OCI-LY1 (cell line): ENCODE measurements at regions not wholly inside any gene's neighbourhood (a gene's known extent, or its start where the extent isn't known, plus 50 kb on each side); places are given as distances from the start of the nearest gene placed in this dataset.

ENCODE experiments used
- H2AFZ ChIP-seq: fragments of 200-600 bp; sonication (generic), shearing (Covaris generic); 2 replicates; pipeline ENCODE4 v1.6.0; 2014; ENCODE audit warnings: antibody characterized with exemption, mild to moderate bottlenecking, low read length
- H3F3A ChIP-seq: fragments of 200-600 bp; sonication (generic), shearing (Covaris generic); 2 replicates; pipeline ENCODE4 v1.6.0; 2014; ENCODE audit warnings: mild to moderate bottlenecking, antibody characterized with exemption, low read length, moderate library complexity; ENCODE audit not compliant: insufficient read depth
- H3K27ac ChIP-seq: fragments of 200-600 bp; sonication (generic); 2 replicates; pipeline ENCODE4 v1.5.1; 2014; ENCODE audit warnings: low read length, mixed run types, mild to moderate bottlenecking, low read depth; ENCODE audit not compliant: poor library complexity, severe bottlenecking
- H3K27me3 ChIP-seq: fragments of 200-600 bp; sonication (generic); 2 replicates; pipeline ENCODE4 v1.6.0; 2014; ENCODE audit warnings: antibody characterized with exemption, mild to moderate bottlenecking, low read length, moderate library complexity; ENCODE audit not compliant: insufficient read depth
- H3K36me3 ChIP-seq: fragments of 200-600 bp; sonication (generic); 2 replicates; pipeline ENCODE4 v1.6.1; 2014; ENCODE audit warnings: mild to moderate bottlenecking, antibody characterized with exemption, low read length, moderate library complexity, mixed read lengths; ENCODE audit not compliant: insufficient read depth
- H3K4me1 ChIP-seq: fragments of 200-600 bp; sonication (generic); 2 replicates; pipeline ENCODE4 v1.5.1; 2014; ENCODE audit warnings: mild to moderate bottlenecking, low read length, moderate library complexity; ENCODE audit not compliant: insufficient read depth, severe bottlenecking
- H3K4me2 ChIP-seq: fragments of 200-600 bp; sonication (generic), shearing (Covaris generic); 2 replicates; pipeline ENCODE4 v1.6.1; 2014; ENCODE audit warnings: low read length
- H3K4me3 ChIP-seq: fragments of 200-600 bp; sonication (generic); 2 replicates; pipeline ENCODE4 v1.5.1; 2014; ENCODE audit warnings: low read length, low read depth, mild to moderate bottlenecking, mixed read lengths; ENCODE audit not compliant: poor library complexity, severe bottlenecking
- H3K79me2 ChIP-seq: fragments of 200-600 bp; shearing (Covaris generic); 2 replicates; pipeline ENCODE4 v1.6.1; 2016; ENCODE audit warnings: mixed run types, low read length, mixed read lengths; ENCODE audit not compliant: insufficient read depth
- H3K9ac ChIP-seq: fragments of 200-600 bp; sonication (generic), shearing (Covaris generic); 2 replicates; pipeline ENCODE4 v1.6.1; 2014; ENCODE audit warnings: mild to moderate bottlenecking, low read length, mixed read lengths
- H3K9me2 ChIP-seq: fragments of 200-600 bp; sonication (generic), shearing (Covaris generic); 2 replicates; pipeline ENCODE4 v1.6.1; 2014; ENCODE audit warnings: low read depth, mild to moderate bottlenecking, low read length, mixed read lengths
- H3K9me3 ChIP-seq: fragments of 200-600 bp; shearing (Covaris generic); 2 replicates; pipeline ENCODE4 v1.6.1; 2014; ENCODE audit warnings: low read length, mixed read lengths
- H4K20me1 ChIP-seq: fragments of 200-600 bp; sonication (generic), shearing (Covaris generic); 2 replicates; pipeline ENCODE4 v1.6.0; 2016; ENCODE audit warnings: mild to moderate bottlenecking, low read length; ENCODE audit not compliant: insufficient read depth
- EZH2 ChIP-seq: fragments of 200-600 bp; sonication (generic), shearing (Covaris generic); IDR thresholded peaks from 2 replicates; pipeline ENCODE4 v1.8.0; 2017; ENCODE audit warnings: borderline replicate concordance, mixed run types, mild to moderate bottlenecking, antibody characterized with exemption, low read length, moderate library complexity, mixed read lengths
- TF ChIP-seq, protein P1 (sequence below): fragments of 200-600 bp; sonication (generic), shearing (Covaris generic); IDR thresholded peaks from 2 replicates; pipeline ENCODE4 v1.5.1; 2017; ENCODE audit warnings: mild to moderate bottlenecking, antibody characterized with exemption, low read length, moderate library complexity, mixed read lengths

DNA sequence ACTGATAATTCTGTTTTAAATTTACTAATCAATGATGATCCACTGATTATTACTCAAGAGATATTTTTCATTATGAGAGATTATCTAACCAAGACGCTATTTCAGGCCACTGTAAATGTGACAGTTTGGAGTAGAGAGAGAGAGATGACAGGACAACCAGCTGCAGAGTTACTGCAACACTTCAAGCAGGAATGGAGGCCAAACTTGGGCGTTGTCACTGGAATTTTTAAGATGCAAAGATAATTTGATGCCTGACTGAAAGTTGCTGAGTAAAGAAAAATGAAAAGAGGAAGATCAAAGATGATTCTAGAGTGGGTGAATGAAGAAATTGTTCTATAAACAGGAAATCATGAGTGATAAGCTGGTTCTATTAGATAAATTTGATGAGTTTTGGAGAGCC is 1302.1 kb upstream of the TMEFF2 start:
- H3K27me3 ChIP-seq: no peaks in the 10 kb centered on the region
- H3K4me3 ChIP-seq: no peak overlapping the region
- H3K27ac ChIP-seq: no peak overlapping the region
- no peaks in the 10 kb centered on the region for H3K79me2 ChIP-seq
- H2AFZ ChIP-seq: no peak overlapping the region
- no peak overlapping the region for H3K9ac ChIP-seq
- no peaks in the 10 kb centered on the region for H3K9me2 ChIP-seq
- no peak overlapping the region for H3K4me2 ChIP-seq
- H3F3A ChIP-seq: no peaks in the 10 kb centered on the region
- no peak for TF ChIP-seq EZH2
- TF ChIP-seq, protein P1, sequence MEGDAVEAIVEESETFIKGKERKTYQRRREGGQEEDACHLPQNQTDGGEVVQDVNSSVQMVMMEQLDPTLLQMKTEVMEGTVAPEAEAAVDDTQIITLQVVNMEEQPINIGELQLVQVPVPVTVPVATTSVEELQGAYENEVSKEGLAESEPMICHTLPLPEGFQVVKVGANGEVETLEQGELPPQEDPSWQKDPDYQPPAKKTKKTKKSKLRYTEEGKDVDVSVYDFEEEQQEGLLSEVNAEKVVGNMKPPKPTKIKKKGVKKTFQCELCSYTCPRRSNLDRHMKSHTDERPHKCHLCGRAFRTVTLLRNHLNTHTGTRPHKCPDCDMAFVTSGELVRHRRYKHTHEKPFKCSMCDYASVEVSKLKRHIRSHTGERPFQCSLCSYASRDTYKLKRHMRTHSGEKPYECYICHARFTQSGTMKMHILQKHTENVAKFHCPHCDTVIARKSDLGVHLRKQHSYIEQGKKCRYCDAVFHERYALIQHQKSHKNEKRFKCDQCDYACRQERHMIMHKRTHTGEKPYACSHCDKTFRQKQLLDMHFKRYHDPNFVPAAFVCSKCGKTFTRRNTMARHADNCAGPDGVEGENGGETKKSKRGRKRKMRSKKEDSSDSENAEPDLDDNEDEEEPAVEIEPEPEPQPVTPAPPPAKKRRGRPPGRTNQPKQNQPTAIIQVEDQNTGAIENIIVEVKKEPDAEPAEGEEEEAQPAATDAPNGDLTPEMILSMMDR: no peak
- no peaks in the 10 kb centered on the region for H3K9me3 ChIP-seq
- no peaks in the 10 kb centered on the region for H3K36me3 ChIP-seq
- no peaks in the 10 kb centered on the region for H4K20me1 ChIP-seq
- H3K4me1 ChIP-seq: no peaks in the 10 kb centered on the region

DNA sequence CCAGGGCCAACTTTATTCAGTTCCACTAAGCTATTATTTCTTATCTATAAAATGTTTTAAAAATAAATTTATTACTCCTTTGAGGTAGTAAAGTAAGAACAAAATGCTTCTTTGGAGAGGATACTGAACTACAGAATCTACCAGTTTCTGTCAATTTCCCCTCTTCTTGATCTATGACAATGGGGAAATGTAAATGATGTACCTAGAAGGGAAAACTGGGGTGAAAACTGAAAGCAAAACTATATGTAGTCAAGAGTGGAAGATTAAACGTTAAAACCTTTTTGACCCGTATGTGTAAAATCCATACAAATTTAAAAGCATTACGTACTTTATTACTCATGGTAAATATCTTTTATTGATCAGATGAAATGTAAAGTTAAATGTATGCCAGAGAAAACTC is 1287.8 kb upstream of the TMEFF2 start:
- Histone ChIP-seq H4K20me1 (no peaks in the 10 kb centered on the region), H3K79me2 (no peaks in the 10 kb centered on the region), H3K9ac (no peak overlapping the region), H3K4me1 (no peaks in the 10 kb centered on the region), H3K4me3 (no peak overlapping the region), H3F3A (no peaks in the 10 kb centered on the region), H3K4me2 (no peak overlapping the region), H3K27me3 (no peaks in the 10 kb centered on the region), H3K36me3 (no peaks in the 10 kb centered on the region), H3K9me3 (no peaks in the 10 kb centered on the region), H2AFZ (no peak overlapping the region), H3K9me2 (no peaks in the 10 kb centered on the region), H3K27ac (no peak overlapping the region)
- TF ChIP-seq, protein P1: no peak
- no peak for TF ChIP-seq EZH2

DNA sequence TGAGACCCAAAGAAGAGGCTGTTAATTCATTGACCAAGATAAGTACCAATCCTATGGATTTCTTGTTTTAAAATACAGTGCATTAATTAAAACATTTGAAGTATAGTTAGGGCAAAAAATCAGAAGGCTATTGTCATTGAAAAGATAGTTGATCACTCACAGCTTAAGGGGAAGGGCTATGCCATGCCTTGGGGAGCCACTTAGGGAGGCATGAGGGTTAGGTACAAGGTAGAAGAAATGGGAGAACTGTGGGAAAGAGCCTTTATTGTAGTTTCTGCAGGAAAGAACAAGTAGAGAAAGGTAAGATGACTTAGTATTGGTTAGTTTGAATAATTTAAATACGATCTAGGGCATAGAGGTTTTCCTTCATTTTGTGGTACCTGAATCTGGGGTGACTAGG is 1285.5 kb upstream of the TMEFF2 start:
- Histone ChIP-seq H3K4me3 (no peak overlapping the region), H3K4me1 (no peaks in the 10 kb centered on the region), H3K9me2 (no peaks in the 10 kb centered on the region), H3K27me3 (no peaks in the 10 kb centered on the region), H3K36me3 (no peaks in the 10 kb centered on the region), H3K27ac (no peak overlapping the region), H4K20me1 (no peaks in the 10 kb centered on the region), H3F3A (no peaks in the 10 kb centered on the region), H2AFZ (no peak overlapping the region; the same call in 1 of the 2 replicates), H3K9me3 (no peaks in the 10 kb centered on the region), H3K4me2 (no peak overlapping the region), H3K79me2 (no peaks in the 10 kb centered on the region), H3K9ac (no peak overlapping the region)
- no peak for TF ChIP-seq EZH2
- TF ChIP-seq, protein P1: no peak
